SK-N-SH (cell line): ENCODE measurements at regions not wholly inside any gene's neighbourhood (a gene's known extent, or its start where the extent isn't known, plus 50 kb on each side); places are given as distances from the start of the nearest gene placed in this dataset.

Experiments used
- CTCF ChIA-PET: fragments of 300-600, 350-600 bp; formaldehyde crosslinking; extraction: SDS; loops from one replicate; lab custom pipeline; 2021; lab: Yijun Ruan, JAX
- POLR2A ChIA-PET: fragments of 350-600 bp; sonication (Branson Sonifier 250); formaldehyde crosslinking; extraction: SDS; loops from one replicate; lab custom pipeline; 2020; ENCODE audit warnings: antibody characterized with exemption, inconsistent platforms; lab: Yijun Ruan, JAX
- DNase-seq: peaks from one replicate; pipeline ENCODE4 v3.0.0; 2012
- H2AFZ ChIP-seq: fragments of 200-600 bp; sonication (generic); 2 replicates; pipeline ENCODE4 v1.8.1; 2016; ENCODE audit warnings: antibody characterized with exemption, mild to moderate bottlenecking, low read depth
- H3F3A ChIP-seq: fragments of 200-600 bp; sonication (generic); replicated peaks from 2 replicates; pipeline ENCODE3; 2016; ENCODE audit warnings: antibody characterized with exemption, mild to moderate bottlenecking; ENCODE audit not compliant: insufficient read depth
- H3K27ac ChIP-seq, 2 experiments: fragments of 200-500 bp in 1 of 2; fragments of 200-600 bp in 1 of 2; sonication (Bioruptor generic) in 1 of 2; sonication (generic), shearing (Covaris generic) in 1 of 2; 2 replicates each; pipeline versions ENCODE4 v1.5.1 to v1.6.1; 2014 to 2016; ENCODE audit warnings: low read depth in 2 of 2, inconsistent platforms in 1 of 2, low read length in 1 of 2, mild to moderate bottlenecking in 1 of 2, mixed read lengths in 1 of 2
- H3K27me3 ChIP-seq: fragments of 200-600 bp; sonication (generic), shearing (Covaris generic); 2 replicates; pipeline ENCODE4 v1.6.1; 2016; ENCODE audit warnings: mixed run types; ENCODE audit not compliant: insufficient read depth
- H3K36me3 ChIP-seq, 2 experiments: fragments of 200-500 bp in 1 of 2; fragments of 200-600 bp in 1 of 2; sonication (Bioruptor generic) in 1 of 2; sonication (generic) in 1 of 2; replicated peaks in 1 of 2; 2 replicates each; pipeline versions ENCODE3 to v1.5.1; 2014 to 2016; ENCODE audit warnings: low read length in 1 of 2, mild to moderate bottlenecking in 1 of 2; ENCODE audit not compliant: insufficient read depth in 2 of 2, control insufficient read depth in 1 of 2
- H3K4me1 ChIP-seq, 2 experiments: fragments of 200-500 bp in 1 of 2; fragments of 200-600 bp in 1 of 2; sonication (Bioruptor generic) in 1 of 2; sonication (generic), shearing (Covaris generic) in 1 of 2; 2 replicates each; pipeline versions ENCODE4 v1.5.1 to v1.6.1; 2014 to 2016; ENCODE audit warnings: low read depth in 1 of 2, low read length in 1 of 2, mixed run types in 1 of 2; ENCODE audit not compliant: insufficient read depth in 2 of 2, control insufficient read depth in 1 of 2
- H3K4me2 ChIP-seq: fragments of 200-600 bp; sonication (generic), shearing (Covaris generic); 2 replicates; pipeline ENCODE4 v1.6.1; 2017; ENCODE audit warnings: mixed run types
- H3K4me3 ChIP-seq, 2 experiments: fragments of 200-500 bp in 1 of 2; fragments of 200-600 bp in 1 of 2; sonication (Bioruptor generic) in 1 of 2; sonication (generic), shearing (Covaris generic) in 1 of 2; 2 replicates each; pipeline versions ENCODE4 v1.5.1 to v1.8.1; 2014 to 2016; ENCODE audit warnings: low read depth in 2 of 2, inconsistent platforms in 1 of 2, low read length in 1 of 2, mild to moderate bottlenecking in 1 of 2, mixed read lengths in 1 of 2, moderate library complexity in 1 of 2
- H3K79me2 ChIP-seq: fragments of 200-600 bp; sonication (generic); 2 replicates; pipeline ENCODE4 v1.8.1; 2017; ENCODE audit warnings: mild to moderate bottlenecking; ENCODE audit not compliant: insufficient read depth
- H3K9ac ChIP-seq: fragments of 200-600 bp; sonication (generic); 2 replicates; pipeline ENCODE4 v1.6.1; 2017; ENCODE audit warnings: mixed run types
- H3K9me2 ChIP-seq: fragments of 200-600 bp; sonication (generic); 2 replicates; pipeline ENCODE4 v1.6.1; 2017; ENCODE audit warnings: mixed run types
- H3K9me3 ChIP-seq: fragments of 200-600 bp; sonication (generic); 2 replicates; pipeline ENCODE4 v1.6.1; 2017; ENCODE audit warnings: mixed run types, mild to moderate bottlenecking, moderate library complexity
- H4K20me1 ChIP-seq: fragments of 200-600 bp; sonication (generic); 2 replicates; pipeline ENCODE4 v1.6.1; 2017; ENCODE audit warnings: mild to moderate bottlenecking, mixed run types; ENCODE audit not compliant: insufficient read depth
- FOXJ3 ChIP-seq: sonication (generic); formaldehyde crosslinking; IDR thresholded peaks from 2 replicates; pipeline ENCODE4 v1.5.1; 2020; ENCODE audit warnings: mild to moderate bottlenecking, missing genetic modification reagents
- FOXM1 ChIP-seq: IDR thresholded peaks from 2 replicates; pipeline ENCODE4 v1.4.0; 2012; ENCODE audit warnings: low read depth, mild to moderate bottlenecking
- GABPA ChIP-seq: IDR thresholded peaks from 2 replicates; pipeline ENCODE4 v1.4.0; 2012; ENCODE audit warnings: low read depth, mild to moderate bottlenecking
- MXI1 ChIP-seq: IDR thresholded peaks from 2 replicates; pipeline ENCODE4 v1.6.1; 2012; ENCODE audit warnings: mild to moderate bottlenecking, low read depth, low read length, improper control_type of control experiment
- RAD21 ChIP-seq: IDR thresholded peaks from 2 replicates; pipeline ENCODE4 v1.6.1; 2012; ENCODE audit warnings: mild to moderate bottlenecking, low read length
- RCOR1 ChIP-seq: fragments of 150-350 bp; IDR thresholded peaks from 2 replicates; pipeline ENCODE4 v1.6.1; 2017; ENCODE audit warnings: antibody characterized with exemption, low read length
- RFX5 ChIP-seq: IDR thresholded peaks from 2 replicates; pipeline ENCODE4 v1.6.1; 2012; ENCODE audit warnings: mild to moderate bottlenecking, improper control_type of control experiment, low read length
- SMC3 ChIP-seq: IDR thresholded peaks from 2 replicates; pipeline ENCODE4 v1.6.1; 2012; ENCODE audit warnings: low read depth, low read length, improper control_type of control experiment
- TCF12 ChIP-seq: IDR thresholded peaks from 2 replicates; pipeline ENCODE4 v1.4.0; 2012
- TEAD4 ChIP-seq: IDR thresholded peaks from 2 replicates; pipeline ENCODE4 v1.4.0; 2012; ENCODE audit warnings: mild to moderate bottlenecking, borderline replicate concordance; ENCODE audit not compliant: insufficient read depth
- YY1 ChIP-seq: IDR thresholded peaks from 2 replicates; pipeline ENCODE4 v1.4.0; 2012; ENCODE audit warnings: low read depth, mild to moderate bottlenecking
- WGBS: methylation state at CpG from one replicate; pipeline ENCODE4 v1.1.6; 2017; ENCODE audit warnings: low lambda C conversion rate; 5-methylcytosine and 5-hydroxymethylcytosine counted together
- TF ChIP-seq, protein P1 (sequence below): IDR thresholded peaks from 2 replicates; pipeline ENCODE4; 2012
- TF ChIP-seq, protein P2 (sequence below): IDR thresholded peaks from 2 replicates; pipeline ENCODE4 v1.6.1; 2012; ENCODE audit warnings: mild to moderate bottlenecking, low read depth, low read length, moderate library complexity
- TF ChIP-seq, protein P3 (sequence below): IDR thresholded peaks from 2 replicates; pipeline ENCODE4 v1.4.0; 2012; ENCODE audit warnings: low read depth, borderline replicate concordance
- TF ChIP-seq, protein P4 (sequence below): IDR thresholded peaks from 2 replicates; pipeline ENCODE4 v1.4.0; 2012; ENCODE audit warnings: low read depth, borderline replicate concordance
- TF ChIP-seq, protein P5 (sequence below): fragments of 150-350 bp; IDR thresholded peaks from 2 replicates; pipeline ENCODE4 v1.6.1; 2017; ENCODE audit warnings: antibody characterized with exemption, low read length, low read depth, borderline replicate concordance

DNA sequence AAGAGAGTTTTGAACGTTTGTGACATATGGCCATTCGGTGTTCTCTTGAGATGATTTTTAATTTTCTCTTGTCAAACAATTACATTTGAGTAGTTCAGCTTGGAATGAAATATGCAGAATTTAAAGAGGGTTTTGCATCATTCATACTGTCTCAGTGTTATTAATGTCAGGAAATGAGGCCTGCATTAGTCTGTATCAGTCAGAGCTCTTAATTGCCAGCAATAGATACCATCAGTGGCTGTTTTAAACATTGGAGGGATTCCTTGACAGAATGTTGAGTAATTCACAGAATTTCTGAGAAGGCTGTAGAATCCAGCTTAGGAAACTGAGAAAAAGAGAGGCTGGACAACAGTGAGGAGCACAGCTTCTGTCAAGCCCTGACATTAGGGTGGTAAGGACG is 722.0 kb downstream of the NR2F2 start:
- CTCF ChIA-PET: interaction anchor here (0.8 kb wide), 1 partner anchor 29 kb away, joined by 3 read pairs; no protein-coding TSS in a partner anchor
- Histone ChIP-seq H3K79me2 (no peaks in the 10 kb centered on the region), H3K9ac (no peak overlapping the region), H2AFZ (no peak overlapping the region), H3K27ac (no peak overlapping the region), H3K27me3 (no peaks in the 10 kb centered on the region), H3K4me3 (no peak overlapping the region), H3K9me3 (no peaks in the 10 kb centered on the region; the same call in 1 of the 2 replicates), H3F3A (no peaks in the 10 kb centered on the region), H3K36me3 (no peaks in the 10 kb centered on the region), H3K9me2 (no peaks in the 10 kb centered on the region), H3K4me1 (no peaks in the 10 kb centered on the region; a peak in 1 of 4 replicates), H4K20me1 (no peaks in the 10 kb centered on the region), H3K4me2 (no peak overlapping the region)
- no peak for TF ChIP-seq FOXM1
- no peak for TF ChIP-seq YY1
- no peak for TF ChIP-seq FOXJ3 (CRISPR knock-in tag)
- TF ChIP-seq, protein P1, sequence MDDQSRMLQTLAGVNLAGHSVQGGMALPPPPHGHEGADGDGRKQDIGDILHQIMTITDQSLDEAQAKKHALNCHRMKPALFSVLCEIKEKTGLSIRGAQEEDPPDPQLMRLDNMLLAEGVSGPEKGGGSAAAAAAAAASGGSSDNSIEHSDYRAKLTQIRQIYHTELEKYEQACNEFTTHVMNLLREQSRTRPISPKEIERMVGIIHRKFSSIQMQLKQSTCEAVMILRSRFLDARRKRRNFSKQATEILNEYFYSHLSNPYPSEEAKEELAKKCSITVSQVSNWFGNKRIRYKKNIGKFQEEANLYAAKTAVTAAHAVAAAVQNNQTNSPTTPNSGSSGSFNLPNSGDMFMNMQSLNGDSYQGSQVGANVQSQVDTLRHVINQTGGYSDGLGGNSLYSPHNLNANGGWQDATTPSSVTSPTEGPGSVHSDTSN: no peak
- TF ChIP-seq, protein P2, sequence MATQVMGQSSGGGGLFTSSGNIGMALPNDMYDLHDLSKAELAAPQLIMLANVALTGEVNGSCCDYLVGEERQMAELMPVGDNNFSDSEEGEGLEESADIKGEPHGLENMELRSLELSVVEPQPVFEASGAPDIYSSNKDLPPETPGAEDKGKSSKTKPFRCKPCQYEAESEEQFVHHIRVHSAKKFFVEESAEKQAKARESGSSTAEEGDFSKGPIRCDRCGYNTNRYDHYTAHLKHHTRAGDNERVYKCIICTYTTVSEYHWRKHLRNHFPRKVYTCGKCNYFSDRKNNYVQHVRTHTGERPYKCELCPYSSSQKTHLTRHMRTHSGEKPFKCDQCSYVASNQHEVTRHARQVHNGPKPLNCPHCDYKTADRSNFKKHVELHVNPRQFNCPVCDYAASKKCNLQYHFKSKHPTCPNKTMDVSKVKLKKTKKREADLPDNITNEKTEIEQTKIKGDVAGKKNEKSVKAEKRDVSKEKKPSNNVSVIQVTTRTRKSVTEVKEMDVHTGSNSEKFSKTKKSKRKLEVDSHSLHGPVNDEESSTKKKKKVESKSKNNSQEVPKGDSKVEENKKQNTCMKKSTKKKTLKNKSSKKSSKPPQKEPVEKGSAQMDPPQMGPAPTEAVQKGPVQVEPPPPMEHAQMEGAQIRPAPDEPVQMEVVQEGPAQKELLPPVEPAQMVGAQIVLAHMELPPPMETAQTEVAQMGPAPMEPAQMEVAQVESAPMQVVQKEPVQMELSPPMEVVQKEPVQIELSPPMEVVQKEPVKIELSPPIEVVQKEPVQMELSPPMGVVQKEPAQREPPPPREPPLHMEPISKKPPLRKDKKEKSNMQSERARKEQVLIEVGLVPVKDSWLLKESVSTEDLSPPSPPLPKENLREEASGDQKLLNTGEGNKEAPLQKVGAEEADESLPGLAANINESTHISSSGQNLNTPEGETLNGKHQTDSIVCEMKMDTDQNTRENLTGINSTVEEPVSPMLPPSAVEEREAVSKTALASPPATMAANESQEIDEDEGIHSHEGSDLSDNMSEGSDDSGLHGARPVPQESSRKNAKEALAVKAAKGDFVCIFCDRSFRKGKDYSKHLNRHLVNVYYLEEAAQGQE: no peak
- TF ChIP-seq TEAD4: no peak
- TF ChIP-seq RAD21: no peak
- TF ChIP-seq SMC3: no peak
- TF ChIP-seq, protein P3, sequence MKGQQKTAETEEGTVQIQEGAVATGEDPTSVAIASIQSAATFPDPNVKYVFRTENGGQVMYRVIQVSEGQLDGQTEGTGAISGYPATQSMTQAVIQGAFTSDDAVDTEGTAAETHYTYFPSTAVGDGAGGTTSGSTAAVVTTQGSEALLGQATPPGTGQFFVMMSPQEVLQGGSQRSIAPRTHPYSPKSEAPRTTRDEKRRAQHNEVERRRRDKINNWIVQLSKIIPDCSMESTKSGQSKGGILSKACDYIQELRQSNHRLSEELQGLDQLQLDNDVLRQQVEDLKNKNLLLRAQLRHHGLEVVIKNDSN: no peak
- POLR2A ChIA-PET: no interaction called here
- no peak for DNase-seq
- WGBS: 6% methylated on average over 3 of the region's 3 CpGs

DNA sequence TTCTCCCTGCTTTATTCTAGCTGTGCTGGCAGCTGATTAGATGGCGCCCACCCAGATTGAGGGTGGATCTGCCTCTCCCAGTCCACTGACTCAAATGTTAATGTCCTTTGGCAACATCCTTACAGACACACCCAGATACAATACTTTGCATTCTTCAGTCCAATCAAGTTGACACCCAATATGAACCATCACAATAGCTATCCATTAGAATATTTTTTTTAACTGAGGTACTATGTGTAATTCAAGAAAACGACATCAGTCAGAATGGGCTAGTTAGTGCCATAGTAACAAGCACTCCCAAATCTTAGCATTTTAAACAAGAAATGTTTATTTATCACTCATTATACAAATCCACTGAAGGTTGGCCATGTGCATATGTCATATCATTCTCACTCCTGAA is 723.1 kb downstream of the NR2F2 start:
- TF ChIP-seq, protein P4, sequence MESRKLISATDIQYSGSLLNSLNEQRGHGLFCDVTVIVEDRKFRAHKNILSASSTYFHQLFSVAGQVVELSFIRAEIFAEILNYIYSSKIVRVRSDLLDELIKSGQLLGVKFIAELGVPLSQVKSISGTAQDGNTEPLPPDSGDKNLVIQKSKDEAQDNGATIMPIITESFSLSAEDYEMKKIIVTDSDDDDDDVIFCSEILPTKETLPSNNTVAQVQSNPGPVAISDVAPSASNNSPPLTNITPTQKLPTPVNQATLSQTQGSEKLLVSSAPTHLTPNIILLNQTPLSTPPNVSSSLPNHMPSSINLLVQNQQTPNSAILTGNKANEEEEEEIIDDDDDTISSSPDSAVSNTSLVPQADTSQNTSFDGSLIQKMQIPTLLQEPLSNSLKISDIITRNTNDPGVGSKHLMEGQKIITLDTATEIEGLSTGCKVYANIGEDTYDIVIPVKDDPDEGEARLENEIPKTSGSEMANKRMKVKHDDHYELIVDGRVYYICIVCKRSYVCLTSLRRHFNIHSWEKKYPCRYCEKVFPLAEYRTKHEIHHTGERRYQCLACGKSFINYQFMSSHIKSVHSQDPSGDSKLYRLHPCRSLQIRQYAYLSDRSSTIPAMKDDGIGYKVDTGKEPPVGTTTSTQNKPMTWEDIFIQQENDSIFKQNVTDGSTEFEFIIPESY: no peak
- TF ChIP-seq RFX5 (no peak), TCF12 (no peak), RCOR1 (no peak), MXI1 (no peak), YY1 (no peak), GABPA (no peak)
- TF ChIP-seq, protein P5, sequence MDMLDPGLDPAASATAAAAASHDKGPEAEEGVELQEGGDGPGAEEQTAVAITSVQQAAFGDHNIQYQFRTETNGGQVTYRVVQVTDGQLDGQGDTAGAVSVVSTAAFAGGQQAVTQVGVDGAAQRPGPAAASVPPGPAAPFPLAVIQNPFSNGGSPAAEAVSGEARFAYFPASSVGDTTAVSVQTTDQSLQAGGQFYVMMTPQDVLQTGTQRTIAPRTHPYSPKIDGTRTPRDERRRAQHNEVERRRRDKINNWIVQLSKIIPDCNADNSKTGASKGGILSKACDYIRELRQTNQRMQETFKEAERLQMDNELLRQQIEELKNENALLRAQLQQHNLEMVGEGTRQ: no peak
- Histone ChIP-seq H3K9ac (no peak overlapping the region), H3K4me3 (no peak overlapping the region), H3K9me3 (no peaks in the 10 kb centered on the region; the same call in 1 of the 2 replicates), H3F3A (no peaks in the 10 kb centered on the region), H3K79me2 (no peaks in the 10 kb centered on the region), H3K4me1 (no peaks in the 10 kb centered on the region; a peak in 1 of 4 replicates), H3K4me2 (no peak overlapping the region), H4K20me1 (no peaks in the 10 kb centered on the region), H2AFZ (no peak overlapping the region), H3K9me2 (no peaks in the 10 kb centered on the region), H3K36me3 (no peaks in the 10 kb centered on the region), H3K27me3 (no peaks in the 10 kb centered on the region), H3K27ac (no peak overlapping the region)
- WGBS: 0% methylated on average over 2 of the region's 2 CpGs
- ChIA-PET POLR2A (no interaction called here), CTCF (no interaction called here)
- DNase-seq: no peak
